HEK293 (cell line): ENCODE measurements at regions not wholly inside any gene's neighbourhood (a gene's known extent, or its start where the extent isn't known, plus 50 kb on each side); places are given as distances from the start of the nearest gene placed in this dataset.

Experiments
- BCL11A ChIP-seq: fragments of 450-650 bp; formaldehyde crosslinking; IDR thresholded peaks from 2 replicates; pipeline ENCODE4 v1.5.1; 2016; ENCODE audit warnings: low read depth, missing biosample characterization, missing genetic modification characterization
- YY1 ChIP-seq: fragments of 450-650 bp; formaldehyde crosslinking; IDR thresholded peaks from 2 replicates; pipeline ENCODE4 v1.5.1; 2018; ENCODE audit warnings: missing biosample characterization, missing genetic modification characterization
- ZNF23 ChIP-seq: fragments of 450-650 bp; formaldehyde crosslinking; IDR thresholded peaks from 2 replicates; pipeline ENCODE4 v1.5.1; 2016; ENCODE audit warnings: missing biosample characterization, missing genetic modification characterization, borderline replicate concordance
- ZNF560 ChIP-seq: fragments of 450-650 bp; formaldehyde crosslinking; IDR thresholded peaks from 2 replicates; pipeline ENCODE4 v1.5.1; 2017; ENCODE audit warnings: missing biosample characterization, missing genetic modification characterization, borderline replicate concordance
- ZNF626 ChIP-seq: fragments of 450-650 bp; sonication (Bioruptor Pico); formaldehyde crosslinking; IDR thresholded peaks from 2 replicates; pipeline ENCODE4 v1.5.1; 2018; ENCODE audit warnings: missing biosample characterization, missing genetic modification characterization, inconsistent platforms
- ZNF707 ChIP-seq: fragments of 450-650 bp; formaldehyde crosslinking; IDR thresholded peaks from 2 replicates; pipeline ENCODE4 v1.5.1; 2016; ENCODE audit warnings: missing biosample characterization, missing genetic modification characterization
- ZNF768 ChIP-seq: fragments of 450-650 bp; formaldehyde crosslinking; IDR thresholded peaks from 2 replicates; pipeline ENCODE4 v1.5.1; 2018; ENCODE audit warnings: missing biosample characterization, mild to moderate bottlenecking, missing genetic modification characterization
- ZNF776 ChIP-seq: fragments of 450-650 bp; formaldehyde crosslinking; IDR thresholded peaks from 2 replicates; pipeline ENCODE4 v1.5.0; 2017; ENCODE audit warnings: missing biosample characterization, missing genetic modification characterization, borderline replicate concordance
- TF ChIP-seq, protein P1 (sequence below): fragments of 450-650 bp; formaldehyde crosslinking; IDR thresholded peaks from 2 replicates; pipeline ENCODE4 v1.5.1; 2016; ENCODE audit warnings: missing biosample characterization, missing genetic modification characterization
- TF ChIP-seq, protein P2 (sequence below): fragments of 450-650 bp; formaldehyde crosslinking; IDR thresholded peaks from 2 replicates; pipeline ENCODE4 v1.5.1; 2016; ENCODE audit warnings: missing biosample characterization, missing genetic modification characterization
- TF ChIP-seq, protein P3 (sequence below): fragments of 450-650 bp; formaldehyde crosslinking; IDR thresholded peaks from 2 replicates; pipeline ENCODE4 v1.5.1; 2016; ENCODE audit warnings: missing biosample characterization, missing genetic modification characterization

DNA sequence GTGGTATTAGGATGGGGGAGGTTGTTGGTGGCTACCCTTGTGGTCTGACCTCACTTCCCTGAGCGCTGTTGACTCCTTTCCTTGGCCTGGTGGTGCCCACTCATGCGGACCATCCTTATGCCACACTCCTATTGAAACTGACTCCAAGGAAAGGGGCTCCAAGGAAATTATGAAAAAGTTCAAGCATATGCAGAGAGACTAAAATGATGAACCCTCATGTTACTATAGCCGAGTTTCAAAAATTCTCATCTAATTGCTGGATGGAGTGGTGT lies 75.0 kb upstream of the CALM2 start:
- TF ChIP-seq, protein P1, sequence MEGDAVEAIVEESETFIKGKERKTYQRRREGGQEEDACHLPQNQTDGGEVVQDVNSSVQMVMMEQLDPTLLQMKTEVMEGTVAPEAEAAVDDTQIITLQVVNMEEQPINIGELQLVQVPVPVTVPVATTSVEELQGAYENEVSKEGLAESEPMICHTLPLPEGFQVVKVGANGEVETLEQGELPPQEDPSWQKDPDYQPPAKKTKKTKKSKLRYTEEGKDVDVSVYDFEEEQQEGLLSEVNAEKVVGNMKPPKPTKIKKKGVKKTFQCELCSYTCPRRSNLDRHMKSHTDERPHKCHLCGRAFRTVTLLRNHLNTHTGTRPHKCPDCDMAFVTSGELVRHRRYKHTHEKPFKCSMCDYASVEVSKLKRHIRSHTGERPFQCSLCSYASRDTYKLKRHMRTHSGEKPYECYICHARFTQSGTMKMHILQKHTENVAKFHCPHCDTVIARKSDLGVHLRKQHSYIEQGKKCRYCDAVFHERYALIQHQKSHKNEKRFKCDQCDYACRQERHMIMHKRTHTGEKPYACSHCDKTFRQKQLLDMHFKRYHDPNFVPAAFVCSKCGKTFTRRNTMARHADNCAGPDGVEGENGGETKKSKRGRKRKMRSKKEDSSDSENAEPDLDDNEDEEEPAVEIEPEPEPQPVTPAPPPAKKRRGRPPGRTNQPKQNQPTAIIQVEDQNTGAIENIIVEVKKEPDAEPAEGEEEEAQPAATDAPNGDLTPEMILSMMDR (tag by site-specific recombination): no peak
- TF ChIP-seq ZNF560 (tag by site-specific recombination) (no peak), ZNF707 (tag by site-specific recombination) (no peak), ZNF626 (no peak), ZNF768 (no peak), ZNF776 (tag by site-specific recombination) (no peak), BCL11A (tag by site-specific recombination) (no peak), ZNF23 (tag by site-specific recombination) (no peak), YY1 (tag by site-specific recombination) (no peak)
- TF ChIP-seq, protein P2, sequence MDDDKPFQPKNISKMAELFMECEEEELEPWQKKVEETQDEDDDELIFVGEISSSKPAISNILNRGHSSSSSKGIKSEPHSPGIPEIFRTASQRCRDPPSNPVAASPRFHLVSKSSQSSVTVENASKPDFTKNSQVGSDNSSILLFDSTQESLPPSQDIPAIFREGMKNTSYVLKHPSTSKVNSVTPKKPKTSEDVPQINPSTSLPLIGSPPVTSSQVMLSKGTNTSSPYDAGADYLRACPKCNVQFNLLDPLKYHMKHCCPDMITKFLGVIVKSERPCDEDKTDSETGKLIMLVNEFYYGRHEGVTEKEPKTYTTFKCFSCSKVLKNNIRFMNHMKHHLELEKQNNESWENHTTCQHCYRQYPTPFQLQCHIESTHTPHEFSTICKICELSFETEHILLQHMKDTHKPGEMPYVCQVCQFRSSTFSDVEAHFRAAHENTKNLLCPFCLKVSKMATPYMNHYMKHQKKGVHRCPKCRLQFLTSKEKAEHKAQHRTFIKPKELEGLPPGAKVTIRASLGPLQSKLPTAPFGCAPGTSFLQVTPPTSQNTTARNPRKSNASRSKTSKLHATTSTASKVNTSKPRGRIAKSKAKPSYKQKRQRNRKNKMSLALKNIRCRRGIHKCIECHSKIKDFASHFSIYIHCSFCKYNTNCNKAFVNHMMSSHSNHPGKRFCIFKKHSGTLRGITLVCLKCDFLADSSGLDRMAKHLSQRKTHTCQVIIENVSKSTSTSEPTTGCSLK (tag by site-specific recombination): no peak
- TF ChIP-seq, protein P3, sequence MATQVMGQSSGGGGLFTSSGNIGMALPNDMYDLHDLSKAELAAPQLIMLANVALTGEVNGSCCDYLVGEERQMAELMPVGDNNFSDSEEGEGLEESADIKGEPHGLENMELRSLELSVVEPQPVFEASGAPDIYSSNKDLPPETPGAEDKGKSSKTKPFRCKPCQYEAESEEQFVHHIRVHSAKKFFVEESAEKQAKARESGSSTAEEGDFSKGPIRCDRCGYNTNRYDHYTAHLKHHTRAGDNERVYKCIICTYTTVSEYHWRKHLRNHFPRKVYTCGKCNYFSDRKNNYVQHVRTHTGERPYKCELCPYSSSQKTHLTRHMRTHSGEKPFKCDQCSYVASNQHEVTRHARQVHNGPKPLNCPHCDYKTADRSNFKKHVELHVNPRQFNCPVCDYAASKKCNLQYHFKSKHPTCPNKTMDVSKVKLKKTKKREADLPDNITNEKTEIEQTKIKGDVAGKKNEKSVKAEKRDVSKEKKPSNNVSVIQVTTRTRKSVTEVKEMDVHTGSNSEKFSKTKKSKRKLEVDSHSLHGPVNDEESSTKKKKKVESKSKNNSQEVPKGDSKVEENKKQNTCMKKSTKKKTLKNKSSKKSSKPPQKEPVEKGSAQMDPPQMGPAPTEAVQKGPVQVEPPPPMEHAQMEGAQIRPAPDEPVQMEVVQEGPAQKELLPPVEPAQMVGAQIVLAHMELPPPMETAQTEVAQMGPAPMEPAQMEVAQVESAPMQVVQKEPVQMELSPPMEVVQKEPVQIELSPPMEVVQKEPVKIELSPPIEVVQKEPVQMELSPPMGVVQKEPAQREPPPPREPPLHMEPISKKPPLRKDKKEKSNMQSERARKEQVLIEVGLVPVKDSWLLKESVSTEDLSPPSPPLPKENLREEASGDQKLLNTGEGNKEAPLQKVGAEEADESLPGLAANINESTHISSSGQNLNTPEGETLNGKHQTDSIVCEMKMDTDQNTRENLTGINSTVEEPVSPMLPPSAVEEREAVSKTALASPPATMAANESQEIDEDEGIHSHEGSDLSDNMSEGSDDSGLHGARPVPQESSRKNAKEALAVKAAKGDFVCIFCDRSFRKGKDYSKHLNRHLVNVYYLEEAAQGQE (tag by site-specific recombination): no peak
